ENCODE measurements at regions not wholly inside any gene's neighbourhood (a gene's known extent, or its start where the extent isn't known, plus 50 kb on each side); places are given as distances from the start of the nearest gene placed in this dataset.

GRCh38 chr10:76763376-76763775, 874.2 kb downstream of the KCNMA1 start:
- TF ChIP-seq POLR2A (IDR thresholded peaks at IDR 0.05) (no peak), CTCF (IDR thresholded peaks at IDR 0.05) (no peak)
- Histone ChIP-seq H3K4me3 (no peak overlapping the region), H3K36me3 (replicated peaks in 1 of 2; ENCODE audit: insufficient read depth in 1 of 2, low read depth in 2 of 2) (no peaks in the 10 kb centered on the region), H3K9me3 (no peaks in the 10 kb centered on the region), H3K27me3 (no peaks in the 10 kb centered on the region), H3K27ac (no peak overlapping the region), H3K4me1 (peaks cover 20% of the 10 kb centered on the region)
- no peak for DNase-seq
- ATAC-seq, result no peak
- intact Hi-C loops (cut with DNase I), result no loop called here
- WGBS, 2 donors, result 23 to 26% methylated on average over 1 of the region's 1 CpG

GRCh38 chr10:76759681-76760080, 877.9 kb downstream of the KCNMA1 start:
- Histone ChIP-seq H3K27me3 (no peaks in the 10 kb centered on the region), H3K9me3 (no peaks in the 10 kb centered on the region), H3K36me3 (replicated peaks in 1 of 2; ENCODE audit: insufficient read depth in 1 of 2, low read depth in 2 of 2) (no peaks in the 10 kb centered on the region), H3K27ac (no peak overlapping the region), H3K4me1 (peaks cover 20% of the 10 kb centered on the region), H3K4me3 (no peak overlapping the region)
- DNase-seq (no peak), ATAC-seq (no peak)
- intact Hi-C loops (cut with DNase I), result no loop called here
- TF ChIP-seq POLR2A (IDR thresholded peaks at IDR 0.05), result no peak
- TF ChIP-seq CTCF (IDR thresholded peaks at IDR 0.05), result no peak
- 54 to 67% methylated on average over 3 of the region's 3 CpGs for WGBS, 2 donors

DNA sequence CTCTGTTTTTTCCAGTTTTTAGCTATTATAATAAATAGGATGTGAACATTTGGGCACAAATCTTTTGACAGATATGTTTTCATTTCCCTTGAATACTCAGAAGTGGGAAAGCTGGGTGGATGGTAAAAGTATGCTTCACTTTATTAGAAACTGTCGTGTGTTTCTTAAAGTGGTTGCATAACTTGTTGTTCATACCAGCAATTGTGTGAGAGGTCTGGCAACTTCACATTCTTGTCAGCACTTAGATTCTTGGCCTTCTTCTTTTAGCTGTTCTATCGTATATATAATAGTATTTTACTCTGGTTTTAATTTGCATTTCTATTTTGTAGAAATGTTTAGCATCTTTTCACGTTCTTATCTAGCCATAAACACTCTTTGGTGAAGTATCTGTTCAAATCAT, 894.4 kb downstream of the KCNMA1 start:
- Histone ChIP-seq H3K36me3 (replicated peaks in 1 of 2; ENCODE audit: insufficient read depth in 1 of 2, low read depth in 2 of 2) (no peaks in the 10 kb centered on the region), H3K4me1 (no peaks in the 10 kb centered on the region), H3K27ac (no peak overlapping the region), H3K27me3 (no peaks in the 10 kb centered on the region), H3K4me3 (no peak overlapping the region), H3K9me3 (no peaks in the 10 kb centered on the region)
- WGBS, 2 donors, result 69 to 87% methylated on average over 3 of the region's 3 CpGs
- TF ChIP-seq CTCF (IDR thresholded peaks at IDR 0.05) (no peak), POLR2A (IDR thresholded peaks at IDR 0.05) (no peak)
- intact Hi-C loops (cut with DNase I), result no loop called here
- DNase-seq (no peak), ATAC-seq (no peak)

- Histone ChIP-seq H3K4me3 (no peak overlapping the region), H3K9me3 (no peaks in the 10 kb centered on the region), H3K36me3 (replicated peaks in 1 of 2; ENCODE audit: insufficient read depth in 1 of 2, low read depth in 2 of 2) (no peaks in the 10 kb centered on the region), H3K27me3 (no peaks in the 10 kb centered on the region), H3K4me1 (no peaks in the 10 kb centered on the region), H3K27ac (no peak overlapping the region)
- DNase-seq, result no peak
- no peak for TF ChIP-seq CTCF (IDR thresholded peaks at IDR 0.05)
- TF ChIP-seq POLR2A (IDR thresholded peaks at IDR 0.05), result no peak
- intact Hi-C loops (cut with DNase I), result no loop called here
- no peak for ATAC-seq
These were observed 897.1 kb downstream of the KCNMA1 start for GRCh38 chr10:76740514-76740913.

GRCh38 chr10:76738991-76739390, 898.6 kb downstream of the KCNMA1 start:
- Histone ChIP-seq H3K4me1 (no peaks in the 10 kb centered on the region), H3K9me3 (no peaks in the 10 kb centered on the region), H3K36me3 (replicated peaks in 1 of 2; ENCODE audit: insufficient read depth in 1 of 2, low read depth in 2 of 2) (no peaks in the 10 kb centered on the region), H3K27ac (no peak overlapping the region), H3K27me3 (no peaks in the 10 kb centered on the region), H3K4me3 (no peak overlapping the region)
- ATAC-seq (no peak), DNase-seq (no peak)
- intact Hi-C loops (cut with DNase I), result no loop called here
- no peak for TF ChIP-seq POLR2A (IDR thresholded peaks at IDR 0.05)
- TF ChIP-seq CTCF (IDR thresholded peaks at IDR 0.05), result no peak
- WGBS, 2 donors, result 75 to 85% methylated on average over 3 of the region's 3 CpGs

Measured in body of pancreas (tissue), 4 donors.